ENCODE measurements at regions not wholly inside any gene's neighbourhood (a gene's known extent, or its start where the extent isn't known, plus 50 kb on each side); places are given as distances from the start of the nearest gene placed in this dataset.

DNA sequence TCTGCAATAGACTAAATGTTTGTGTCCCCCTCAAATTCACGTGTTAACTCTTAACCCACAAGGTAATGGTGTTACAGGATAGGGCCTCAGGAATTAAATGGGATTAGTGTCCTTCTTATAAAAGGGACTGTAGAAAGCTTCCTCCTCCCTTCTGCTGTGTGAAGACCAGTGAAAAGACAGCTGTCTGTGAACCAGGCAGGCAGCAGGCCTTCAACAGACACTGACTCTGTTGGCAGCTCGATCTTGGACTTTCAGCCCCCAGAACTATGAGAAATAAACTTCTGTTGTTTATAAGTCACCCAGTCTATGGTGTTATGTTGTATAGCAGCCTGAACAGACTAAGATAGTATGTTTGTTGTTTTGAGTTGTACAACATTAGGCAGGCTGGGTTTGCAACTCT is 208.1 kb downstream of the GBA3 start:
- H3K36me3 Mint-ChIP-seq = no peaks in the 10 kb centered on the region
- intact Hi-C loops (cut with micrococcal nuclease) = no loop called here
- Histone ChIP-seq H3K27ac (ENCODE audit: low read length) (no peak overlapping the region), H3K36me3 (ENCODE audit: control insufficient read depth, insufficient read depth, low read length) (no peaks in the 10 kb centered on the region), H3K4me1 (ENCODE audit: control insufficient read depth, insufficient read depth, low read length) (no peaks in the 10 kb centered on the region), H3K27me3 (ENCODE audit: control insufficient read depth, insufficient read depth, low read length) (no peaks in the 10 kb centered on the region), H3K4me3 (ENCODE audit: low read length) (no peak overlapping the region), H3K9me3 (ENCODE audit: control insufficient read depth, insufficient read depth, low read length) (peaks cover 4% of the 10 kb centered on the region)
- H3K4me3 Mint-ChIP-seq = no peak overlapping the region
- TF ChIP-seq, protein P1, sequence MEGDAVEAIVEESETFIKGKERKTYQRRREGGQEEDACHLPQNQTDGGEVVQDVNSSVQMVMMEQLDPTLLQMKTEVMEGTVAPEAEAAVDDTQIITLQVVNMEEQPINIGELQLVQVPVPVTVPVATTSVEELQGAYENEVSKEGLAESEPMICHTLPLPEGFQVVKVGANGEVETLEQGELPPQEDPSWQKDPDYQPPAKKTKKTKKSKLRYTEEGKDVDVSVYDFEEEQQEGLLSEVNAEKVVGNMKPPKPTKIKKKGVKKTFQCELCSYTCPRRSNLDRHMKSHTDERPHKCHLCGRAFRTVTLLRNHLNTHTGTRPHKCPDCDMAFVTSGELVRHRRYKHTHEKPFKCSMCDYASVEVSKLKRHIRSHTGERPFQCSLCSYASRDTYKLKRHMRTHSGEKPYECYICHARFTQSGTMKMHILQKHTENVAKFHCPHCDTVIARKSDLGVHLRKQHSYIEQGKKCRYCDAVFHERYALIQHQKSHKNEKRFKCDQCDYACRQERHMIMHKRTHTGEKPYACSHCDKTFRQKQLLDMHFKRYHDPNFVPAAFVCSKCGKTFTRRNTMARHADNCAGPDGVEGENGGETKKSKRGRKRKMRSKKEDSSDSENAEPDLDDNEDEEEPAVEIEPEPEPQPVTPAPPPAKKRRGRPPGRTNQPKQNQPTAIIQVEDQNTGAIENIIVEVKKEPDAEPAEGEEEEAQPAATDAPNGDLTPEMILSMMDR (IDR thresholded peaks at IDR 0.05) = no peak
- ATAC-seq (no peak), DNase-seq (no peak)
- H3K4me1 Mint-ChIP-seq = no peaks in the 10 kb centered on the region
- 86% methylated on average over 1 of the region's 2 CpGs for WGBS (ENCODE audit: insufficient coverage)
- no peaks in the 10 kb centered on the region for H3K27me3 Mint-ChIP-seq (ENCODE audit: low read depth in 2 of 2)
- H3K9me3 Mint-ChIP-seq = peaks cover 0 to 3% of the 10 kb centered on the region in 2 donors
- H3K27ac Mint-ChIP-seq = no peak overlapping the region

DNA sequence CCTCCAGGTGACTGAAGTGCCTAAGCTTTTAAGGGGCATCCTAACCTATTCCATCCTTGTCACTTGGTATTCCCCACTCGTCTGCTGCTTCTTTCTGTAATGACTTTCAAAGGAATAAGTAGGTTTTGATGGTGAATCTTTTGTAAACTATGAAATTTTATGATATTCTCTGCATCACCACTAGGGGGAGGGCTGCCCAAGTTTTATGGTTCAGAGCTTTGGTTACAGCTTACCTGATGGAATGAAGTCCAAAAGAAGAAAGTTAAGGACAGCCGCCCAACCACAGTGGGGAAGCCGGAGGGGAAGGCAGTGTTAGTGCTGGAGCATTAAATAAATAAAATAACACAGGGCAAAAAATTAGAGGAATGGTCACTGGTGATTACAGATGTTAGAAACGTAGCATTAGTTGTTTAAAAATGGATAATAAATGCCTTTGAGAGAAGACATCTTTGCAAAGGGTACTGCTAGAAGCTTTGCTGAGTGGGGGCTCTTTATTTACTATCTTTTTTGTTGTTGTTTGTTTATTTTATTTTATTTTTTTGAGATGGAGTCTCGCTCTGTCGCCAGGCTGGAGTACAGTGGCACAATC is 204.9 kb downstream of the GBA3 start:
- Mint-ChIP-seq H3K27me3 (ENCODE audit: low read depth in 2 of 2) (no peaks in the 10 kb centered on the region), H3K36me3 (no peaks in the 10 kb centered on the region), H3K4me1 (no peaks in the 10 kb centered on the region), H3K9me3 (peaks cover 0 to 3% of the 10 kb centered on the region in 2 donors), H3K4me3 (no peak overlapping the region), H3K27ac (no peak overlapping the region)
- TF ChIP-seq, protein P1 (IDR thresholded peaks at IDR 0.05) = peak; percentile 48
- peaks cover 4% of the 10 kb centered on the region for H3K9me3 ChIP-seq (ENCODE audit: control insufficient read depth, insufficient read depth, low read length)
- WGBS (ENCODE audit: insufficient coverage) = 50% methylated on average over 6 of the region's 6 CpGs
- no peaks in the 10 kb centered on the region for H3K36me3 ChIP-seq (ENCODE audit: control insufficient read depth, insufficient read depth, low read length)
- peak in 1 of 2 donors; percentile 27 for DNase-seq
- ATAC-seq = no peak
- intact Hi-C loops (cut with micrococcal nuclease) = loop anchor here (5.0 kb wide), 1 partner anchor 1520 kb away; no protein-coding TSS in a partner anchor
- no peak overlapping the region for H3K27ac ChIP-seq (ENCODE audit: low read length)
- no peak overlapping the region for H3K4me3 ChIP-seq (ENCODE audit: low read length)
- no peaks in the 10 kb centered on the region for H3K4me1 ChIP-seq (ENCODE audit: control insufficient read depth, insufficient read depth, low read length)
- H3K27me3 ChIP-seq (ENCODE audit: control insufficient read depth, insufficient read depth, low read length) = no peaks in the 10 kb centered on the region

DNA sequence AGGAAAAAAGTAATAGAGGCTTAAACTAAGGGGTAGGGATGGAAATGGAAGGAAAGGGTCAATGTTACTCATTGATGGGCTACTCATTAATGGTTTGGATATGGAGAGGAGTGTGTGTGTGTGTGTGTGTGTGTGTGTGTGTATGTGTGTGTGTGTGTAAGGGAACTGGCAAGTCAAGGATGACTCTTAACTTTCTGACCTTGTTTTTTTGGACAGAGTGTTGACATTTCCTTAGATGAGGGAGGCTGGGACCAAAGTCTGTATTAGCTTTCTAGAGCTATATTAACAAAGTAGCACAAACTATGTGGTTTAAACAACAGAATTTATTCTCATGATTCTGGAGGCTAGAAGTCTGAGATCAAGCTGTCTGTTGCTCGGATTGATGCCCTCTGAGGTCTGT is 202.7 kb downstream of the GBA3 start:
- no peaks in the 10 kb centered on the region for H3K27me3 Mint-ChIP-seq (ENCODE audit: low read depth in 2 of 2)
- intact Hi-C loops (cut with micrococcal nuclease) = loop anchor here (5.0 kb wide), 1 partner anchor 1522 kb away; no protein-coding TSS in a partner anchor
- no peaks in the 10 kb centered on the region for H3K36me3 Mint-ChIP-seq

More for the DNA sequence above, 202.7 kb downstream of the GBA3 start:
- DNase-seq = no peak
- WGBS (ENCODE audit: insufficient coverage) = 73% methylated on average over 1 of the region's 1 CpG
- no peak for ATAC-seq
- H3K9me3 Mint-ChIP-seq = peaks cover 2 to 3% of the 10 kb centered on the region in 2 donors
- no peaks in the 10 kb centered on the region for H3K4me1 Mint-ChIP-seq
- TF ChIP-seq, protein P1 (IDR thresholded peaks at IDR 0.05) = no peak
- no peak overlapping the region for H3K27ac Mint-ChIP-seq
- Histone ChIP-seq H3K27ac (ENCODE audit: low read length) (no peak overlapping the region), H3K36me3 (ENCODE audit: control insufficient read depth, insufficient read depth, low read length) (no peaks in the 10 kb centered on the region), H3K4me3 (ENCODE audit: low read length) (no peak overlapping the region), H3K4me1 (ENCODE audit: control insufficient read depth, insufficient read depth, low read length) (no peaks in the 10 kb centered on the region), H3K9me3 (ENCODE audit: control insufficient read depth, insufficient read depth, low read length) (peaks cover 4% of the 10 kb centered on the region), H3K27me3 (ENCODE audit: control insufficient read depth, insufficient read depth, low read length) (no peaks in the 10 kb centered on the region)
- H3K4me3 Mint-ChIP-seq = no peak overlapping the region

Data from natural killer cell (primary cell).